Mucosa of gallbladder (tissue), 1 donor: ENCODE measurements at regions not wholly inside any gene's neighbourhood (a gene's known extent, or its start where the extent isn't known, plus 50 kb on each side); places are given as distances from the start of the nearest gene placed in this dataset.
A peak's percentile ranks its signal among the peaks of the same experiment; 100 is the strongest.
"Not testable (repeated sequence)": the region's sequence is repeated elsewhere in the genome, so short reads cannot be mapped to it uniquely, and the experiment has no call there.

Experiments used
- DNase-seq: peaks from one replicate; pipeline ENCODE4 v3.0.0-alpha.2; 2020; ENCODE audit warnings: low spot score
- donor health status: DM: no; HTN: no; CAD: no.

DNA sequence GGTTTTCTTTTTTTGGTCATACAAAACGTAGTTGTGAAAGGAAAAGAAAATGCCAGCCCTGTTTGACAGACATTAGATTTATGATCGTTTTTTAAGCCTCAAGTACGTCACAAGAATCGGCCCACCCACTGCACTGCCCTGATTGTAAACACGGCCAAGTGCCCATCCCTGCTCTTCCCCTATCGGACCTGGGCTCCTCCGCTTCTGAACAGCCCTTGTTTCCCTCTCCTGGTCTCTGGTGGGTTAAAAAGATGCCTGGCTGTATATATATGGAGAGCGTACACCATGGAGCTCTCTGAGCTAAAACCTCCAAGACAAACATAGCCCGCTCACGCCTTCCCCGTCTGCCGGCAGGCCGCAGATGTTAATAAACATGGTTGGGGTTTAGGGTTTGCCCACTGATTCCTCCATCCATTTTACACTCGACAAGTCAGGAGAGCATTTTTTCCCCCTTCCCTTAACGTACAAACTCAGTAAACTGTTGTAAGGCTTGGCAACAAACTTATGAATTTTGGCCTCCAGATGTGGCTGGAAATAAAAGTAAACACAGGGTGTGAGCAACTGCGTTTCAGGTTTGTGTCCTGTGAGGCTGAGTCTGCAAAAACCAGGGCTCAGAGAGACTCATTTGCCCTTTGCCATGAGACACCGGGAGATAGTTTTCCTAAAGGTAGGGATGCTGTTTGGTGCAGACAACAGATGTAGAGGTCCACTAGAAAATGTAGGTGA lies 325.9 kb downstream of the SOX9 start:
- DNase-seq = no peak

DNA sequence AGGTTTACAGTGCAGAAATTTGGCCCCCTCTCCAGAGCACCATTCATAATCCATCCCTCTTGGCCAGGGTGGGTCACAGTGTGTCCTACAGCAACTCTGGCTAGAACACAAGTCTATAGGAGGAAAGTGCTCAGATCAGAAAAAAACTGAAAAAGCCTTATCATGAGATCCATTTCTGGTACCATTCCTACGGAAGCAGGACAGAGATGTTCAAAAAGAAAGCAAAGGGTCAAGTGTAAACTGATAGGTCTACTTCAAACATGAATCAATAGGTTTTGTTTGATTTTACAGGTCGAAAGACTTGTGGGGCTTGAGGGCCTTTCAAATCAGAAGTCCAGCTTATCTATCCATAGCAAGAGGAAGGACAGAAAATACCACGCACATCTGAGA lies 326.4 kb downstream of the SOX9 start:
- no peak for DNase-seq

DNA sequence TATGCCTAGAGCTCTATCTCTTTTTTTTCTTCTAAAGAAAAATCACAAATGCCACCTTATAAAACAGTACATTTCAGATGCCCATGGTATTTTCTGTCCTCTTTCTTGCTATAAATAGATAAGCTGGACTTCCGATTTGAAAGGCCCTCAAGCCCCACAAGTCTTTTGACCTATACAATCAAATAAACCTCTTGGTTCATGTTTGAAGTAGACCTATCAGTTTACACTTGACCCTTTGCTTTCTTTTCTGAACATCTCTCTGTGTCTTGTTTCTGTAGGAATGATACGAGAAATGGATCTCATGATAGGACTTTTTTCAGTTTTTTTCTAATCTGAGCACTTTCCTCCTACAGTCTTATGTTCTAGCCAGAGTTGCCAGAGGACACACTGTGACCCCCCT lies 327.2 kb downstream of the SOX9 start:
- DNase-seq = no peak

DNA sequence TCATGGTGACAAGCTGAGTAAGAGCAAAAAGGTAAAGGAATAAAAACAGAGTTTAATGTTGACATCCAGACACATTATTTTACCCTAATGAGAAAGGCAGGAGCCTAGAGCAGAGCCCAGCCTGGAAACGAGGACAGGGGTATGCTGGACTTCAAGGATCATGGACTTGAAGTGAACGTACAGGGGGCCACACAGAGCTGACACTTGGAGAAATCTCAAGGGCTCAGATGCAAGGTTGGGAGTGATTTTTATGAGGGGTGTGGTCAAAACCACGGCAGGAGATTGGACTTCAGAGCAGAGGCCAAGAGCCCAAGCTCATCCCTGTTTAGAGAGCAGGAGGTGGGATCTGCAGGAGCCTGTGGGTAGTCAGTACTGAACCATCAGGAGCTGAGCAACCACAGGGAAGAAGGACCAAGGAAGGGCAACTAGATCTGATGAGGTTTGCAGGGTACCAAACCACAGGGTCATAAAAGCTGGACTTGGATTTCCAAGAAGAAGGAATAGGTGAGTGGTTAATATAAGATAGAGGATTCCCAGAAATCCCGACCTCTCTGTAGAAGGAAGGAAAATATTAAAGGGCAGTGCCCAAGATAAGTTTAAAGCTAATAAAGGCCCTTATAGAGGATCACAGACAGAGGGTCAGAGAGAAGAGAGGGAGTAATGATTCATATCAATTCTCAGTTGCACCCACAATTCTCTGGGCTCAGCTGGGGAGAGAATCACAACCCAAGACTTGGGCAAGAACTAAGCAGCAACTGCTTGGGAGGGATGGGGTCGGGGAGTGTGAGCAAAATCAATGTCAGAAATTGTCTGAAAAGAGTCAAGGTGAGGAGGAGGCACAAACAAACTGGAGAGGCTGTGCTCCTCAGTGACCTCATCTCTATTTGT lies 331.7 kb downstream of the SOX9 start:
- DNase-seq = no peak

DNA sequence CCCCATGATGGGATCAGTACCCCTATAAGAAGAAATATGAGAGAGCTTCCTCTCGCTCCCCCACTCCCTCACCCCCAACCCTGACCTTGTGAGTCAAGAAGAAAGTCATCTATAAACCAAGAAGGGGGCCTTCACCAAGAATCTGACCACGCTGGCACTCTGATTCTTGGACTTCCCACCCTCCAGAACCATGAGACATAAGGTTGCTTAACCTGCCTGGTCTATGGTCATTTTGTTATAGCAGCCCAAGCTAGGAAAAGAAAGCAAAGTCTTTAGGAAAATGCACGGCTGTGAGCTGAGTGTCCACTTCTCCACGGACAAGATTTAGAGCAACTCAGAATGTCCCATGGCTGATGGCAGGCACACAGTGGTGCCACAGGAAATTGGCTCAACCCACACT lies 333.5 kb downstream of the SOX9 start:
- DNase-seq = no peak

DNA sequence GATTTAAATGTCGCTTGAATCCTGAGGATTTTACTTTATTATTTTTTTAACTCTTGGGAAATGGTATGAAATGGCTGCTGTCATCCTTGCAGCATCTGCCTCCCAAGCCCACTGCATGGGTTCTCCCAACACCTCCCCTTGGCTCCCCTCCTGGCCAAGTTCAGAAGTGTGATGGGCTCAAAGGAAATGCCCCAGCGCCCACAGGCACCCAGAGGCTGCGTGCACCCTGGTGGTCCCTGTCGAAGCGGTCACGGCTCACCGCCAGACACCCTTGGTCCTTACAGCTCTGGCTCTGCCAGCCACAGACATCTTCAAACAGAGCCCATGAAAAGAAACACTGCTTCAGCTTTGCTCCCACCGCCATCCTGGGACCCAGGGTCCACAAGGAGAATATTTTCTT lies 334.7 kb downstream of the SOX9 start:
- DNase-seq = no peak

DNA sequence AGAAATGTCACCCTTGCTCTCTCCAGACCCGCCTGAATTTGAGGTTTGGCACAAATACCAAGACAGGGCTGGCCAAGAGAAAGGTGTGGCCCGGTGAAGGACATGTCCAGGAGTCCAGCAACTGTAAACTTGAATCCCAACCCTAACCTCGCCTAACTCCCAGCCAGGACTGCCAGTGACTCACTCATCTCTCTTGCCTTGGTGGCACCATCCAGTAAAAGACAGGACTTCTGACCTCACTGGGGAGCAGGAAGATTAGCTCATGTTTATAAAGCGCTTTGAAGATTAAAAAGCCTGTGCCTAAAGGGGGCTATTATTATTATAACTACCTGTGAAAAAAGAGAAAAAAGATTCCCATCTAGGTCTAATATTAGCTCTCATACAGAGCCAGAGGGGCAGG lies 335.3 kb downstream of the SOX9 start:
- peak; percentile 80 for DNase-seq

DNA sequence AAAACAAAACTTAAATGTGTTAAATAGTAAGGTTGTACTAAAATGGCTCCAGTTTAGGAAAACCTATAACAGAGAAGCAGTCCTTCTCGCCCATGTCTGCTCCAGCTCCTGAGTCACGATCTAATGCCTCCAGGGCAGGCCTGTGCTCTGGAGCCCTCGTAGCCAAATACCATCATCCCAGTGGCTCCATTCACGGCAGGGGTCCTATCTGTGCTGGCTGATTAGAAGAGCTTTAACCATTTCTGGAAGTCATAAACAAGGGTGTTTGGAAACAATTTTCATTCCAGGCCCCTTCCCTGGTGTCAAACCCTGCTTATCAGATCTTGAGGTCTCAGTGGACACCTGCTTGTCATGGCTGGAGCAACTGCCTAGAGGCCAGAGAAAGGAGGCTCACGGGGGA lies 336.9 kb downstream of the SOX9 start:
- DNase-seq = no peak

DNA sequence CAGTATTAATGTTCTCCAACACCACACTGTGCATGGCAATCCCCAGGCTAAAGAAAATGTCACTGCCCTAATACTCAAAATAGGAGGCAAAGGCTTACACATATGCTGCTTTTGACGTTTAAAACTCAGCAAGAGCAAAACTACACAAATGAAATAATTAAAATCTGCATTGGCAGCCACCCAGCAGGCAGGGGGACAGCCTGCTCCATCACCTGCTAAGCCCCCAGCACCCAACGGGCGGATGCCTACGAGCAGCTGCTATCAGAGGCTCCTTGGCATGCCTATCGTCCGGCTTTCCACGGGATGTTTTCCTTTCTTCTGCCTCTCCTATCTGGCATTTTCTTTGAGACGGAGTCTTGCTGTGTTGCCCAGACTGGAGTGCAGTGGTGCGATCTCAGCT lies 337.5 kb downstream of the SOX9 start:
- DNase-seq = no peak

DNA sequence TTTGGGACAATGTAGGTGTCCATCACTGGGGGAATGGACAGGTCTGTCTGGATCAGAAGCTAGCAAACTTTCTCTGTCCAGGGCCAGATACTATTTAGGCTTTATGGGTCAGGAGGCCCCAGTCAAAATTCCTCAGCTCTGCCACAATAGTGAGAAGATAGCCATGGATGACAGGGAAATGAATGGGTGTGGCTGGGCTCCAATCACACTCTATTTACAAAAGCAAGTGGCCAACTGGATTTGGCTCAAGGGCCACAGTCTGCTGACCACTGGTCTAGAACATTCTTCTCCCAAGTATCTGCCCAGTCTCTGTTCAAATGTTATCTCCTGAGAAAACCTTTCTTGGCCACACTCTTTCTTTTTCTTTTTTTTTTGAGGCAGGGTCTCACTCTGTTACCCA lies 339.9 kb downstream of the SOX9 start:
- DNase-seq = no peak

DNA sequence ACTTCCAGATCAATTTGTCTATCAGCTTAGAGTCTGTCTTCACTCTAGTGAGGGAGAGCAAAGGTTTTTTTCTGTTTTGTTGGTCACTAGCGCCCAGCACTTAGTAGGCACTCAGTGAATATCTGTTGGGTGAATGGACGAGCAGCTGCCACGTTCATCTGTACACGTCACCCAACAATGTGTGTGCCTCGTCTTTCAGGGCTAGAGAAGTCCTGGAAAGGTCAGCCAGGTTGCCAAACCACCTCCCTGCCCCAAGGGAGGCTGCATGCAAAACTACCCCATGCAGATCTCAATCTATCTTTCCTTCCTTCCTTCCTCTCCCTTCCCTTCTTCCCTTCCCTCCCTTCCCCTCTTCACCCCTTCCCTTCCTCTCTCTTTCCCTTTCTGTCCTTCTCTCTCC lies 340.9 kb downstream of the SOX9 start:
- no peak for DNase-seq

DNA sequence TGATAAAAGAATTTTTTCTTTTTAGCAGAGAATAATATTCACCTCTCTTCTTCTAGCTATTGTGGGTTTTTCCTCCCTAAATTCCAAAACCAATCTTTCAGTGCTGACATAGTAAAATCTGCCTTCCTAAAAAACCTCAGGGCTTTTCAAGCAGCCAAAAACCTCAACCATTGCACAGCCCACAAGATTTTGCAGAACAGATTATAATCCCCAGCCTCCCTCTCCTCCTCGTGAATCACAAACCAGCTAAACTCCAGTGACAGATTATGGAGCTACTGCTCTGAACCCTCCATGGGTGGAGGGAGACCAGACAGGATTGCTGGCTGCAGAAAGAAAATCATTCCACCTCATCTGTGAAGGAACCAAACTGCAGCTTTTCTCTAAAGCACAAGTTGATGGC lies 341.6 kb downstream of the SOX9 start:
- DNase-seq = no peak

DNA sequence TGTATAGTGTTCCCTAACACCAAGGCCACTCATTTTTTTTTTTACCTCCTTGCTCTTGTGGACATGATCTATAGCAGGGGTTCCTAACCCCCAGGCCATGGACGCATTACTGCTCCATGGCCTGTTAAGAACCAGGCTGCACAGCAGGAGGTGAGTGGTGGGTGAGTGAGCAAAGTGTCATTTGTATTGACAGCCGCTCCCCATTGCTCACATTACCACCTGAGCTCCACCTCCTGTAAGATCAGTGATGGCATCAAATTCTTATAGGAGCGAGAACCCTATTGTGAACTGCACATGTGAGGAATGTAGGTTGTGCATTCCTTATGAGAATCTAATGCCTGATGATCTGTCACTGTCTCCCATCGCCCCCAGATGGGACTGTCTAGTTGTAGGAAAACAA lies 342.0 kb downstream of the SOX9 start:
- DNase-seq = no peak

DNA sequence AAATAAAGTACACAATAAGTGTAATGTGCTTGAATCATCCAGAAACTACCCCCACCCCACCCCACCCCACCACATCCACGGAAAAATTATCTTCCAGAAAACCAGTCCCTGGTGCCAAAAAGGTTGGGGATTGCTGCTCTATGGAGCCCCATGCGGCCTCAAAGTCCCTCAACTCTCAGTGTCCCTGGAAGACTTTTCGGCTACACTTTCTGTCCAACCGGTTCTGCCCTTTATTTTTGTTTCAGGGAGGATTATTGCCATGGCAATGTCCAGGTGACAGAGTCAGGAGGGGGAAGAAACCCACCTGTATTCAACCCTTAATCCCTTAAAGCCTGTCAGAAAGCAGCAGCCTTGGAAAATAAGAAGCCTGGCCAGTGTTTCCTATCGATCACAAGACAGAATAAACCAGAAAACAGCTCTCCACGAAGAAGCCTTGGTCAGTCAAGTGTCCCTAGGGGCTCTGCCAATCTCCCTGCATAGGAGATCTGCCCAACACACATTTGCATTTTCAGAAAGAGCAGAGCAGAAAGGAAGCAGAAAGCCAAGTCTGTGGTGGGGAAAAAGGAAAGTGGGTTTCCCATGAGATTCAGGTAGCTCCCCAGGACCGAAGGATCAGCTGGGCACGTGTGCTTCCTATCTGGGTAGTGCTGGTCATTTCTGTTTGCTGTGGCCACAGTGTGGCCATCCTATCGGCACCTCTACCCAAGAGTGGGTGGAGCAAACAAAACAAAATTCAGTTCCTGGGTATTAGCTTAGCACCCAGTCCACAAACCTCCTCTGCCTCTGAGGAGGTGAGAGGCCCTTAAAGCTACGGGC lies 342.7 kb downstream of the SOX9 start:
- DNase-seq = no peak

DNA sequence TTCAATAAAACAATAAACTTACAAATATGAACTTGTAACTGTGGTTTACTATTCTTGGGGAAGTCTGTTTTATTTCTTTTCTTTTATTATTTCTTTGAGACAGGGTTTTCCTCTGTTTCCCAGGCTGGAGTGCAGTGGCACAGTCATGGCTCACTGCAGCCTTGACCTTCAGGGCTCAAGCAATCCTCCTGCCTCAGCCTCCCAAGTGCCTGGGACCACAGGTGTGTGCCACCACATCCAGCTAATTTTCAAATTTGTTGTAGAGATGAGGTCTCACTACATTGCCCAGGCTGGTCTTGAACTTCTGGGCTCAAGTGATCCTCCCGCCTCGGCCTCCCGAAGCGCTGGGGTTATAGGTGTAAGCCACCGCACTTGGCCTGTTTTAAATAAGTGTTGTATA lies 343.4 kb downstream of the SOX9 start:
- DNase-seq = not testable (repeated sequence)

DNA sequence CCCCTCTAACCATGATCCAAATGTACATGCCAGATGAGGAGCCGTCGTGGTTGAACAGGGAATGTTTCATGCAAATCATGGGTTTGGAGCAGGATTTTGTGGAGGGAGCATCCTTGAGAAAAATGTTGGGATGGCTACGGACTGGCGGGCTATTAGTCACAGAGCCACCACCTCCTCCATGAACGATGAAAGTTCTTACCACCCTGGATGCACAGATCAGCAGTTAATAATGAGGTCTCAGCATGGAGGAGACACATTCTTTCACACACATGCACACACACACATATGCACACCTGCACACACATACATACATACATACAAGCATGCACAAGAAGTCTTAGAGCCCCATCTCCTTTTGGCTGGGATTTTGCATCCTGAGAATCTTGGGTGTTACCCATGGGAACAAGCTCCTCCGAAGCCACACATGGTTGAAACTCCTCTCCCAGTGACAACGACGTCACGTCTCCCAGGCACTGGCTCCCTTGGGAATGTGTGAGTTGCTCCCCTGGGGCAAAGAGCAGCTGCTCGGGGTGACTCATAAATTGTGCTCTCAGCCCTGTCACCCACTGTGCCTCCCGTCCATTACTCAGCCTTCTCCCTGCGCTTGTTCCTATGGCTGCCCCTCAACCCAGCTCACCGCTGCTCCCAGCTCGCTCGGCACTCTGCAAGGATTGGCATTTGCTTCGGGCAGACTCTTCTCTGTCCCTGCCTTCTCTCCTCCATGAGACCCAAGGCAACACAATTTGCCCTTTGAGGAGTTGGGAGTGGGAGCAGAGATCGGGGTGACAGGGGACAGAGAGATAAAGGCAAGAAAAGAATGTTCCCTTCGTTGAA lies 344.6 kb downstream of the SOX9 start:
- DNase-seq = peak; percentile 76

DNA sequence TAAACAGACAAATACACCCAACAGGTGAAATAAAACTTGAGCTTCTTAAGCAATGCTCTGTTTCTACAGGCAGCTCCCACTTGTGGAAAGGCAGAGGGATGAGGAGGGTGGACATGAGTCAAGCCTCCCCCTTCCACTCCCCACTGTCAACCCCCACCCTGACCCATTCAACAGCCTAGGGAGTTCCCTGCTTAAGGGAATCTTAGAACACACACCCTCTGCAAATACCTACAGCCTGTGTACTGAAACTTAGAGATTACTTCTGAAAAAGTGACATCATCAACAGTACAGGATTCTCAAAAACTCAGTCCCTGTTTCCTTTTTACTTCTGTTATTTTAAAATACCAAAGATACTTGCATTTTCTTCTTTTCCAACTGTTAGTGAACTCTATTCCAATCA lies 345.4 kb downstream of the SOX9 start:
- DNase-seq = no peak

DNA sequence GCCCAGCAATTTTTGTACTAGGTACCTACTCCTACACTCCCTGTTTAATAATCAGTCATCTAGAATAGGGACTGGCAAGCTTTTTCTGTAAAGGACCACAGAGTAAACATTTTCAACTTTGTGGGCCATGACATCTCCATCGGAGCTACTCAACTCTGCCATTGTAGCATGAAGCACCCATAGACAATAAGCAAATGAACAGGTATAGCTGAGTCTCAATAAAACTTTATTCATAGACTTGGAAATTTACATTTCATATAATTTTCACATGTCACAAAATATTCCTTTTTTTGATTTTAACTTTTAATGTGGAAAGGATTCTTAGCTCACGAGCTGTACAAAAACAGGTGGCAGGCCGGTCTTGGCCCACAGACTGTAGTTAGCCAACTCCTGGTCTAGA lies 345.8 kb downstream of the SOX9 start:
- DNase-seq = no peak

DNA sequence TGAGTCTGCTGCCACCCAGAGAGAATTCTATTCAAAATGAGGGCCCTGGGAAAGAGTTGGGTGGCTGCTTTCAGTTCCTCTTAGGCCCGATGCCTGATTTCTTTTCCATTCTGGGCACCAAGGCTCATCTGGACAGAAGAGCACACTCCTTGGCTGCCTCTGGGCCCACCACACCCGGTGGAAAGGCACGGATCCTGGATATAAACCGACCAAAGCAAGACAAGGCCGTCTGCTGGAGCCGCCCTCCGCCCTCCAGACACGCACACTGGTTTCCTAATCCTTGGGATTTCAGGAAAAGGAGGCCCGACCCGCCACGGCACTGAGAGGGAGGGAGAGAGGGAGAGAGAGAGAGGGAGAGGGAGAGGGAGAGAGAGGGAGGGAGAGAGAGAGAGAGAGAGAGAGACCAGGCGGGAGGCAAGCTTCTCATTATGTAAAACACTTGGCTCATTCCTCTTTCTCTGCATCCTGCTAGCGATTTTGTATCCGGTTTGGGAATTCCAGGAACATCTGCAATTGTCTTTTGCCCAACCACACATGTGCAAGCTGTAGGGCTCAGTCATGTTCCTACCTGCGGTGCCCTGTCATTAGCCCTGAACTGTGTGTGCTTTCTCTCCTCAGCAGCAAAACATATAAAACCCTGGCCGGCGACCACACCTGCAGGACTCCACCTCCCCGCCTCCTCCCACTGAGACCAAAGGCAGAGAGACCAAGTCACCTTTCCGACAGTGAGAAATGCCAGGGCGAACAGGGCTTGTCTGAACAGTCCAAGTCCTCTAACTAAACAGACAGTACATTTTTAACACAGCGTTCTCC lies 347.2 kb downstream of the SOX9 start:
- no peak for DNase-seq

DNA sequence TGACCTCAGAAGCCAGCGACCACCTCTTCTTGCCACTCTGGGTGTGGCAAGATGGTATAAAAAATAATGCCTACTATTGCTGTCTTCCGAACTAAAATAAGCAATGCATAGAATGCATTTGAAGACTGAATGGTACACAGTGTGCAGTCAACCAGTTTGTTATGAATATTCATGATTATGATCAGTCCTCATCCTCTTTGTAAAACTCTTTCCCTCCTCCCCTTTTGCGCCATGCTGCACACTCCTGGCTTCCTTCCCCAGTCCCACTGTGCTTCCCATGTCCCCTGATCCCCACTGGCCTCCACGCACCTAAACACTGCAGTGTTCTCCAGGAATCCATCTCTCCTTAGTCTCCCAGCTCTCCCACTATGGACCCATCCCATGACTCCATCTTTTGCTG lies 348.0 kb downstream of the SOX9 start:
- DNase-seq = no peak
